GM18505 (cell line): ENCODE measurements at regions not wholly inside any gene's neighbourhood (a gene's known extent, or its start where the extent isn't known, plus 50 kb on each side); places are given as distances from the start of the nearest gene placed in this dataset.

Experiments
- ATAC-seq: cut with Tn5 transposase; IDR thresholded peaks from one replicate; pipeline ENCODE4 v1.9.1; 2021; ENCODE audit not compliant: unreplicated experiment
- POLR2A ChIP-seq: IDR thresholded peaks from 4 replicates; pipeline ENCODE4 v1.6.1; 2011; ENCODE audit warnings: borderline replicate concordance; ENCODE audit not compliant: insufficient read depth, insufficient read length; ENCODE audit errors: extremely low read depth

- ATAC-seq, result no peak
- no peak for TF ChIP-seq POLR2A
These were observed 179.8 kb upstream of the S1PR3 start for GRCh38 chr9:88811511-88811910.

GRCh38 chr9:88812938-88813637 is 178.2 kb upstream of the S1PR3 start:
- no peak for TF ChIP-seq POLR2A
- no peak for ATAC-seq

- TF ChIP-seq POLR2A, result no peak
- no peak for ATAC-seq
These were observed 177.5 kb upstream of the S1PR3 start for GRCh38 chr9:88813638-88814209.

- no peak for TF ChIP-seq POLR2A
- no peak for ATAC-seq
These were observed 176.7 kb upstream of the S1PR3 start for GRCh38 chr9:88814577-88814976.

- no peak for ATAC-seq
- TF ChIP-seq POLR2A, result no peak
These were observed 175.1 kb upstream of the S1PR3 start for GRCh38 chr9:88816141-88816540.

GRCh38 chr9:88816591-88816990 is 174.7 kb upstream of the S1PR3 start:
- no peak for TF ChIP-seq POLR2A
- no peak for ATAC-seq

GRCh38 chr9:88817628-88818027 is 173.6 kb upstream of the S1PR3 start:
- ATAC-seq, result no peak

GRCh38 chr9:88818495-88819201 is 172.6 kb upstream of the S1PR3 start:
- TF ChIP-seq POLR2A, result no peak
- no peak for ATAC-seq

More at GRCh38 chr9:88817628-88818027, 173.6 kb upstream of the S1PR3 start:
- TF ChIP-seq POLR2A, result no peak

GRCh38 chr9:88819476-88819875 is 171.8 kb upstream of the S1PR3 start:
- no peak for ATAC-seq
- TF ChIP-seq POLR2A, result no peak

GRCh38 chr9:88820055-88820454 is 171.2 kb upstream of the S1PR3 start:
- no peak for ATAC-seq
- no peak for TF ChIP-seq POLR2A

- no peak for ATAC-seq
- TF ChIP-seq POLR2A, result no peak
These were observed 170.1 kb upstream of the S1PR3 start for GRCh38 chr9:88821033-88821745.

GRCh38 chr9:88821746-88822106 is 169.5 kb upstream of the S1PR3 start:
- ATAC-seq, result no peak
- TF ChIP-seq POLR2A, result no peak

GRCh38 chr9:88824711-88825110 is 166.6 kb upstream of the S1PR3 start:
- ATAC-seq, result no peak
- no peak for TF ChIP-seq POLR2A
